RWPE1 (cell line): ENCODE measurements at regions not wholly inside any gene's neighbourhood (a gene's known extent, or its start where the extent isn't known, plus 50 kb on each side); places are given as distances from the start of the nearest gene placed in this dataset.

Experiments used
- CTCF ChIA-PET: fragments of 350-600 bp; sonication (Branson Sonifier 250); formaldehyde crosslinking; extraction: SDS; loops from one replicate; lab custom pipeline; 2021; lab: Yijun Ruan, JAX
- POLR2A ChIA-PET: fragments of 400-600 bp; formaldehyde crosslinking; extraction: SDS; loops from one replicate; lab custom pipeline; 2020; ENCODE audit warnings: antibody characterized with exemption; ENCODE audit not compliant: low non-redundant PET; lab: Yijun Ruan, JAX
- DNase-seq: peaks from one replicate; pipeline ENCODE4 v3.0.0; 2012; ENCODE audit warnings: low spot score
- H3K27ac ChIP-seq: fragments of 450-650 bp; 2 replicates; pipeline ENCODE4 v1.5.1; 2017
- CTCF ChIP-seq: fragments of 450-650 bp; conservative IDR thresholded peaks from 2 replicates; pipeline ENCODE4 v1.5.1; 2017; ENCODE audit warnings: low read depth, mild to moderate bottlenecking

DNA sequence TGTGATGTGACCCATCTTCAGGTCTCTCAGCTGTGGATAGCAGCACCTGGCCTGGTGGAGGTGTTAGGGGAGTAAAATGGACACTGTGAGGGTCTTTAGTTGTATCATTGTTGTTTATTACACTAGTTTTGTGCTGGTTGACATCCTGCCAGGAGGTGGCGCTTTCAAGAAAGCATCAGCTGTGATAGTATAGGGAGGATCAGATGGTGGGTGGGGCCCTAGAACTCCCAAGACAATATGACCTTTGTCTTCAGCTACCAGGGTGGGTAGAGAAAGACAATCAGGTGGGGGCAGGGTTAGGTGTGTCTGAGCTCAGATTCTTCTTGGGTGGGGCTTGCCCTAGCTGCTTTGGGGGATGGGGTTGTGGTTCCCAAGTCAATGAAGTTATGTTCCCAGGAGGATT, 162.8 kb downstream of the PPP1R2C start:
- no peak for DNase-seq
- POLR2A ChIA-PET: no interaction called here
- H3K27ac ChIP-seq: no peak overlapping the region
- CTCF ChIA-PET: no interaction called here
- no peak for TF ChIP-seq CTCF

DNA sequence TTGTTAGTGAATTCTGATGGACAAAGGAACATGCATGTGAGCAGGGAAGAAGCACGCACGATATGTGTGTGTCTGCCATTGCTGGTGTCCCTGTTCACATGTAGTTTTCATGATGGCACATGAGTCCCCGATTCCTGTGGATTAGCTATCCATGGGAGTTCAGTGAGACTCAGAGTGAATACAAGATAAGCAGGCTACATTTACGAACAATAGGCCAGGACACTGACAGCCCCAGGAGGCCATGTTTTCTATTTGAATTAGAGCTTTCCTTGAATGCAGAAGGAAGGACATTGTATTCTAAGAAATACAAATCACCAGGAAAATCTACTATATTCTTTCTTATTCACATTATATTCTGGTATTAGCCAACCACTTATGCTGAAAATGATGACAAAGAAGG, 171.4 kb downstream of the PPP1R2C start:
- no peak for DNase-seq
- H3K27ac ChIP-seq: no peak overlapping the region
- no peak for TF ChIP-seq CTCF
- CTCF ChIA-PET: no interaction called here
- POLR2A ChIA-PET: no interaction called here

- ChIA-PET CTCF (no interaction called here), POLR2A (no interaction called here)
- DNase-seq: no peak
- no peak overlapping the region for H3K27ac ChIP-seq
- no peak for TF ChIP-seq CTCF
Measured at GRCh38 chrX:42604302-42604701, 173.7 kb downstream of the PPP1R2C start.

- ChIA-PET POLR2A (no interaction called here), CTCF (no interaction called here)
- no peak for TF ChIP-seq CTCF
- DNase-seq: no peak
- no peak overlapping the region for H3K27ac ChIP-seq
Measured at GRCh38 chrX:42603016-42603415, 174.9 kb downstream of the PPP1R2C start.

- CTCF ChIA-PET: no interaction called here
- POLR2A ChIA-PET: no interaction called here
Measured at GRCh38 chrX:42602566-42602965, 175.4 kb downstream of the PPP1R2C start.

GRCh38 chrX:42602136-42602535, 175.8 kb downstream of the PPP1R2C start:
- DNase-seq: no peak
- no peak overlapping the region for H3K27ac ChIP-seq
- POLR2A ChIA-PET: no interaction called here
- TF ChIP-seq CTCF: no peak
- CTCF ChIA-PET: no interaction called here

More at GRCh38 chrX:42602566-42602965, 175.4 kb downstream of the PPP1R2C start:
- TF ChIP-seq CTCF: no peak
- no peak overlapping the region for H3K27ac ChIP-seq
- no peak for DNase-seq

DNA sequence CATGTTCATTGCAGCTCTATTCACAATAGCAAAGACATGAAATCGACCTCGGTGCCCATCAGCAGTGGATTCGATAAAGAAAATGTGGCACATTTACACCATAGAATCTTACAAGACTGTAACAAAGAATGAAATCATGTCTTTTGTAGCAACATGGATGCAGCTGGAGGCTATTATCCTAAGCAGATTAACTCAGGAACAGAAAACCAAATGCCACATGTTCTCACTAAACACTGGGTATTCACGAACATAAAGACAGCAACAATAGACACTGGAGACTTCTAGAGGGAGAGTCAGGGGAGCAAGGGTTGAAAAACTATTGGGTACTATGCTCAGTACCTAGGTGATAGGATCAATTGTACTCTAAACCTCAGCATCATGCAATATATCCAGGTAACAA, 180.5 kb downstream of the PPP1R2C start:
- POLR2A ChIA-PET: no interaction called here
- CTCF ChIA-PET: no interaction called here
- TF ChIP-seq CTCF: no peak
- DNase-seq: no peak
- no peak overlapping the region for H3K27ac ChIP-seq
